Fibroblast of pulmonary artery (primary cell): ENCODE measurements at regions not wholly inside any gene's neighbourhood (a gene's known extent, or its start where the extent isn't known, plus 50 kb on each side); places are given as distances from the start of the nearest gene placed in this dataset.

ENCODE experiments used
- DNase-seq: peaks from one replicate; pipeline ENCODE4 v3.0.0-alpha.2; 2010; ENCODE audit warnings: low read depth
- H3K4me3 ChIP-seq: replicated peaks from 2 replicates; pipeline ENCODE4 v1.5.1; 2011; ENCODE audit warnings: low read depth, mild to moderate bottlenecking, control low read depth, low read length, moderate library complexity
- TF ChIP-seq, protein P1 (sequence below): IDR thresholded peaks from 2 replicates; pipeline ENCODE4 v1.5.1; 2011; ENCODE audit warnings: mild to moderate bottlenecking, control low read depth, low read length, inconsistent platforms; ENCODE audit errors: missing control alignments

DNA sequence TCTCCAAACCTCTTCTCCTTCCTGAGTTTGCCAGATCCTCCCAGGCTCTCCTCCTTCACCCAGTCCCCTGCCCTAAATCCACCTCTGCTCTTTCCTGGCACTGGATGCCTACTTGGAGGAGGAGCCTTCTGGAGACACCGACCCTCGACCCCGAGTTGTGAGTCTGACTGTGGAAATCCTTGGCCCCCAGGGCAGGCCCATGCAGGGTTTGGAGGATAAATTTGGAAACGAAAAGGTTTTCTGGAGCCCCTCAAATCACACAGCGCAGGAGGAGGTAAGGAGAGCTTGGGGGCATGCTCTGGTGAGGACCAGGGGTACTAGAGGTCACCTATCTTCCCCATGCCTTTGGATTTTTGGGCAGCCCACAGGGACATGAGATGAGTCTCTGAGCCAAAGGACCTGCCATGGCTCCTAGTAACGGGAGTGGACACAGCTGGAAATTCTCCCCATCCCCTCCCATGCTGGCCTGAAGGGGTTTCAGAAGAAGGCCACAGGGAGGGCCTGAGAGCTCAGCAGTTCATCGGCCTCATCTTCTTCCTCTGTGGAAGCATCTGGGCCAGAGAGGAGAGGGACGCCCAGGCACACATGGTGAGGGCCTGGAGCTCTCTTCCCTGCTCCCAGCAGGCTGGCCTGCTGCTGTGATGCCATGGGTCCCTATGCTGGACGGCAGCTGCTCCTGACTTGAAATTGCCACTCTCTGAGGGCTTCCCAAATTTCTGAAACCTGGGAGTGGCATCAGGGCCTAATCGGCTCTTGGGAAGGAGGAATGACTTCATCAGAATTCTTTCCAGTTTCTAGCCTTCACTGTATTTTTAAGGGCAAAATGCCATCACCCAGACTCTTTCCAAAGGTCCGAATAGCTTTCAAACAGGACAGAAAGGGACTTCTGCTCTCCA, 68.6 kb upstream of the ITGA11 start:
- no peak for DNase-seq
- no peak overlapping the region for H3K4me3 ChIP-seq
- TF ChIP-seq, protein P1, sequence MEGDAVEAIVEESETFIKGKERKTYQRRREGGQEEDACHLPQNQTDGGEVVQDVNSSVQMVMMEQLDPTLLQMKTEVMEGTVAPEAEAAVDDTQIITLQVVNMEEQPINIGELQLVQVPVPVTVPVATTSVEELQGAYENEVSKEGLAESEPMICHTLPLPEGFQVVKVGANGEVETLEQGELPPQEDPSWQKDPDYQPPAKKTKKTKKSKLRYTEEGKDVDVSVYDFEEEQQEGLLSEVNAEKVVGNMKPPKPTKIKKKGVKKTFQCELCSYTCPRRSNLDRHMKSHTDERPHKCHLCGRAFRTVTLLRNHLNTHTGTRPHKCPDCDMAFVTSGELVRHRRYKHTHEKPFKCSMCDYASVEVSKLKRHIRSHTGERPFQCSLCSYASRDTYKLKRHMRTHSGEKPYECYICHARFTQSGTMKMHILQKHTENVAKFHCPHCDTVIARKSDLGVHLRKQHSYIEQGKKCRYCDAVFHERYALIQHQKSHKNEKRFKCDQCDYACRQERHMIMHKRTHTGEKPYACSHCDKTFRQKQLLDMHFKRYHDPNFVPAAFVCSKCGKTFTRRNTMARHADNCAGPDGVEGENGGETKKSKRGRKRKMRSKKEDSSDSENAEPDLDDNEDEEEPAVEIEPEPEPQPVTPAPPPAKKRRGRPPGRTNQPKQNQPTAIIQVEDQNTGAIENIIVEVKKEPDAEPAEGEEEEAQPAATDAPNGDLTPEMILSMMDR: no peak

DNA sequence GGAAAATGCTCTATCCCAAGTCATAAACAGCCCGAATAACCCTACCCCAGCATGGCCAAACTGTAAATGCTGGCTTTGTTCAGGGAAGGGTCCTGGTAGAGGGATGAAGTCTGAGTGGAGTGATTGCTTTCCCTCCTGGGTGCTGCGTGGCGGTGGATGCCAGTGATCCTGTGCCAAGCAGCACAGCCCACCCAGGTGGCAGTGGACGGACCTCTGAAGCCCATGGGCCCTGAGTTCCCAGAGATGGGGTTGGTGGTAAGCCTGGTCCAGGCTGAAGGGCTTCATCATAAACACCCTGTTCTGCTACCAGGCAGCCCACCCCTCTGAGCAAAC, 69.3 kb upstream of the ITGA11 start:
- no peak for DNase-seq
- no peak overlapping the region for H3K4me3 ChIP-seq
- TF ChIP-seq, protein P1: no peak

DNA sequence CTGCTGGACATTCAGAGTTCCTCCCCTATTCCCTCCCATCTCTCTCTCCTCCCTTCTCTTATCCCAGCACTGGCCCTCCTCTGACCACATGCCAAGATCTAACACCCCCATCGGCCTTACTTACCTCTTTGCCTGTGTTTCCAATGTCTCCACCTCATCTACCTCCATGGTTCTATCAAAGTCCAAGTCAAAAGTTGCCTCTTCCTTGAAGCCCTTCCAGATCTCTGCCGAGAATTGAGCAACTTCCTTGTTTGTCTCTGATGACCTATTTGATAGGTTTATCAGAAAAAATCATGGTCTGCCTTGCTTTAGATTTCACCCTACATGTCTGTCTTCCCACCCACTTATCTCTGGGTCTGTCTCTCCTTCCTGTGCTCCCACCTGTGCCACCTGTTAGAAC, 69.7 kb upstream of the ITGA11 start:
- TF ChIP-seq, protein P1: no peak
- no peak for DNase-seq
- H3K4me3 ChIP-seq: no peak overlapping the region

DNA sequence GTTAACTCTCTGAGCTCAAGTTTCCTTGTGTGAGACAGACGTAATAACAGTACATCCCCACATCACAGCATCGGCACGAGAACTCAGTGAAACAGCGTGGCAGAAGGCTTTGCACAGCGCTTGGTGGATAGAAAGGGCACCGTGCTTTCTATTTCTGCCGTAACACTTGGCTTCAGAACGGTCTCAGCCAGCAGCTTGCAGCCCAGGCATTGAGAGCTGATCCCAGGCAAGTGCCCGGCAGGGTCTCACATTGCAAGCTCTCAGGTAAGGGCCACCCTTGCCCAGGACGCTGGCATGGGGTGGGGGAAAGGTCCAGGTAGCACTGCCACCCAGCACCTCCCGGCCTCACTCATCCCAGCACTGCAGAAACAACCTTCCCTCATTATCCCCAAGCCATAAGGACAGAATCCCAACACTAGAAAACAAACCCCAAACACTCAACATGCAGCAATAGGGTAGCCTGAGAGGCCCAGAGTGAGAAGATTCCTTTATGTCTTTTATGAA, 70.5 kb upstream of the ITGA11 start:
- no peak overlapping the region for H3K4me3 ChIP-seq
- TF ChIP-seq, protein P1: no peak
- no peak for DNase-seq

DNA sequence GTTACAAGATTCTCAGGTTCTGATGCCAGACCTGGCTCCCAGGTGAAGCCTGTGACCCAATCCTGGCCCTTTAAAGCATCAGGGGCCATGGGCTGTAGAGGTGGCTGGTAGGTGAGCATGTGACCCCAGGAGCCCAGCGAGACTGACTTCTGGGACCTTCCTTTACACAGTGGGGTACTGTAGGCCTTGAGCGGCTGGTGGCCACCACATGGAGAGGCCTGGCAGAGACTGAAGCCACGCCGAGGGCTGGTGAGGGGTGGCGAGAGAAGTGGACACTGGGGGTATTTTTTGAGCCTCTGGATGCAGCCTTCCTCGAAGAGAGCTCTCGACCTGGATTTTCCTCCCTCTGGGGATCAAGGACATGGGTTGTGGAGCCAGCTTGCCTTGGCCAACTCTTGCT, 71.2 kb upstream of the ITGA11 start:
- TF ChIP-seq, protein P1: no peak
- H3K4me3 ChIP-seq: no peak overlapping the region
- no peak for DNase-seq

DNA sequence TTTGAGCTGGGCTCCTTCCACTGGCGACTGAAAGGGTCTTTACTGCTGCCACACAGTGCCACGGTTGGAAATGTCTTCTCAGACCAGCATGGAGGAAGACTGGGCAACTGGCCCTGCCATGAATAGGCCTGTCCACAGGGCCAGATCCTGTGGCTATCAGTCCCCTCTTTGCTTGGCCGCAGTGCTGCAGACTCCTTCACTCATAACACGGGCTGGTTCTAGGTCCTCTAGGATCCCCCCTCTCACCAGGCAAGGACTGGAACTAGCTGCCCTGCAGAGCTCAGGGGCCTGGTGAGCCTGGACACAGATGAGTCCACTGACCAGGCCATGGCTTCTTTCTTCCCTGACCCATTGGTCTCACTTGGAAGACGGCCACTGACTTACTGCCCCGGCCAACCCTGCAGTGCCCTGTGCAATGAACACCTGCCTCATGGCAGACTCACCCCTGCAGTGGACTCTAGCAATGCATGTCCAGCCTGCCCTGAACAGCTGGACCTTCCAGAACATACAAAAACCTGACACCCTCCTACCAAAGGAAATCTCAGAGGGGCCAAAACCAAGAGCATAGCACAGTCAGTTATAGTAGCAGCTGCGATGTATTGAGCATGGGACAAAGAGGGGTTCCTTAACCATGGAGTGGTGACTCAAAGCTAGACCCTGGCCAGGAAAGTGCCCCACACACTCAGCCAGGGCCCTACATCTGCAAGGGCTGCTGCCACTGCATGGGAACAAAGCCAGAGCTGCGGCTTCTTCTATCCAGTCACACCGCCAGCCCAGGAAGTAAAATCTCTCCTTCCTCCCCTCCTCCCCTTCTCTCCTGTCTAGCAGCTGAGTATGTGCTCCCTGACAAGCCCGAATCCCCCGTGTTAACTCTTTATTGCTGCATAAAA, 72.1 kb upstream of the ITGA11 start:
- DNase-seq: no peak

More for the DNA sequence above, 72.1 kb upstream of the ITGA11 start:
- TF ChIP-seq, protein P1: no peak
- H3K4me3 ChIP-seq: no peak overlapping the region
